Liver (tissue), 8 donors: ENCODE measurements at regions not wholly inside any gene's neighbourhood (a gene's known extent, or its start where the extent isn't known, plus 50 kb on each side); places are given as distances from the start of the nearest gene placed in this dataset.

Experiments used
- DNase-seq: peaks from one replicate; pipeline ENCODE4 v3.0.0-alpha.2; 2017; ENCODE audit warnings: low spot score
- H3K27ac ChIP-seq, 2 donors: one replicate each; pipeline ENCODE4 v1.7.0; 2013; ENCODE audit warnings: inconsistent platforms in 2 of 2, low read length in 2 of 2, control low read depth in 1 of 2, low read depth in 1 of 2, mild to moderate bottlenecking in 1 of 2
- H3K27me3 ChIP-seq, 4 donors: one replicate each; pipeline versions ENCODE4 v1.6.1 to v1.7.0; 2013; ENCODE audit warnings: low read length in 3 of 4, inconsistent platforms in 1 of 4, mild to moderate bottlenecking in 1 of 4, moderate library complexity in 1 of 4; ENCODE audit not compliant: control insufficient read depth in 4 of 4, insufficient read depth in 4 of 4
- H3K36me3 ChIP-seq, 4 donors: one replicate each; pipeline versions ENCODE4 v1.6.1 to v1.7.0; 2013; ENCODE audit warnings: low read length in 3 of 4, mild to moderate bottlenecking in 3 of 4, low read depth in 1 of 4, moderate library complexity in 1 of 4; ENCODE audit not compliant: control insufficient read depth in 4 of 4, insufficient read depth in 3 of 4
- H3K4me1 ChIP-seq, 4 donors: one replicate each; pipeline versions ENCODE4 v1.6.1 to v1.7.0; 2013; ENCODE audit warnings: low read length in 3 of 4, mild to moderate bottlenecking in 3 of 4, moderate library complexity in 1 of 4; ENCODE audit not compliant: control insufficient read depth in 4 of 4, insufficient read depth in 4 of 4
- H3K4me3 ChIP-seq, 3 donors: one replicate each; pipeline versions ENCODE4 v1.6.1 to v1.7.0; 2013; ENCODE audit warnings: low read length in 3 of 3, control low read depth in 1 of 3, low read depth in 1 of 3, mild to moderate bottlenecking in 1 of 3
- H3K9ac ChIP-seq, 2 donors: one replicate each; pipeline ENCODE4 v1.7.0; 2013; ENCODE audit warnings: low read length in 2 of 2, mild to moderate bottlenecking in 2 of 2, moderate library complexity in 2 of 2, control low read depth in 1 of 2, low read depth in 1 of 2
- H3K9me3 ChIP-seq, 4 donors: one replicate each; pipeline versions ENCODE4 v1.6.1 to v1.7.0; 2013; ENCODE audit warnings: low read length in 3 of 4; ENCODE audit not compliant: control insufficient read depth in 4 of 4
- EGR1 ChIP-seq, 2 donors: IDR thresholded peaks; 2 replicates each; pipeline ENCODE4 v1.6.1; 2016 to 2018; ENCODE audit warnings: antibody characterized with exemption in 2 of 2, low read depth in 2 of 2
- FOXA1 ChIP-seq: IDR thresholded peaks from 2 replicates; pipeline ENCODE4 v1.6.1; 2016; ENCODE audit warnings: antibody characterized with exemption
- FOXA2 ChIP-seq: IDR thresholded peaks from 2 replicates; pipeline ENCODE4 v1.6.1; 2016; ENCODE audit warnings: antibody characterized with exemption
- GABPA ChIP-seq, 2 donors: IDR thresholded peaks in 1 of 2; conservative IDR thresholded peaks in 1 of 2; 2 replicates each; pipeline ENCODE4 v1.6.1; 2016; ENCODE audit warnings: antibody characterized with exemption in 2 of 2, mild to moderate bottlenecking in 1 of 2, moderate library complexity in 1 of 2
- HNF4A ChIP-seq, 2 donors: conservative IDR thresholded peaks; 2 replicates each; pipeline ENCODE4 v1.6.1; 2016; ENCODE audit warnings: antibody characterized with exemption in 2 of 2, mild to moderate bottlenecking in 2 of 2
- HNF4G ChIP-seq: IDR thresholded peaks from 2 replicates; pipeline ENCODE4 v1.6.1; 2016; ENCODE audit warnings: antibody characterized with exemption
- NR2F2 ChIP-seq: IDR thresholded peaks from 2 replicates; pipeline ENCODE4 v1.6.1; 2016; ENCODE audit warnings: antibody characterized with exemption
- RAD21 ChIP-seq, 2 donors: IDR thresholded peaks; 2 replicates each; pipeline ENCODE4 v1.6.1; 2016; ENCODE audit warnings: antibody characterized with exemption in 2 of 2, mild to moderate bottlenecking in 2 of 2
- RXRA ChIP-seq, 2 donors: IDR thresholded peaks; 2 replicates each; pipeline ENCODE4 v1.6.1; 2017 to 2018; ENCODE audit warnings: antibody characterized with exemption in 2 of 2, mild to moderate bottlenecking in 1 of 2
- SP1 ChIP-seq: IDR thresholded peaks from 2 replicates; pipeline ENCODE4 v1.6.1; 2018; ENCODE audit warnings: antibody characterized with exemption, mild to moderate bottlenecking
- TAF1 ChIP-seq: conservative IDR thresholded peaks from 2 replicates; pipeline ENCODE4 v1.6.1; 2016; ENCODE audit warnings: antibody characterized with exemption, mild to moderate bottlenecking
- YY1 ChIP-seq: IDR thresholded peaks from 2 replicates; pipeline ENCODE4 v1.6.1; 2016; ENCODE audit warnings: antibody characterized with exemption, mild to moderate bottlenecking
- WGBS: extraction: QIAGEN DNeasy Blood & Tissue Kit; methylation state at CpG from one replicate; pipeline ENCODE4 v1.1.7; 2013; 5-methylcytosine and 5-hydroxymethylcytosine counted together
- TF ChIP-seq, protein P1 (sequence below): IDR thresholded peaks from 2 replicates; pipeline ENCODE4 v1.6.1; 2016; ENCODE audit warnings: antibody characterized with exemption, mild to moderate bottlenecking
- TF ChIP-seq, protein P2 (sequence below): IDR thresholded peaks from 2 replicates; pipeline ENCODE4 v1.6.1; 2016; ENCODE audit warnings: antibody characterized with exemption
- TF ChIP-seq, protein P3 (sequence below): IDR thresholded peaks from 2 replicates; pipeline ENCODE4 v1.6.1; 2016; ENCODE audit warnings: antibody characterized with exemption
- TF ChIP-seq, protein P4 (sequence below): IDR thresholded peaks from 2 replicates; pipeline ENCODE4 v1.6.1; 2016; ENCODE audit warnings: antibody characterized with exemption
- TF ChIP-seq, protein P5 (sequence below): fragments of 150-350 bp; IDR thresholded peaks from 2 replicates; pipeline ENCODE4 v1.5.1; 2017; ENCODE audit warnings: improper control_type of control experiment, low read depth, low read length; ENCODE audit not compliant: missing input control
- donor health status: healthy.
- donor health status: healthy.
- donor health status: healthy.
- donor health status: healthy.
- donor health status: healthy.

DNA sequence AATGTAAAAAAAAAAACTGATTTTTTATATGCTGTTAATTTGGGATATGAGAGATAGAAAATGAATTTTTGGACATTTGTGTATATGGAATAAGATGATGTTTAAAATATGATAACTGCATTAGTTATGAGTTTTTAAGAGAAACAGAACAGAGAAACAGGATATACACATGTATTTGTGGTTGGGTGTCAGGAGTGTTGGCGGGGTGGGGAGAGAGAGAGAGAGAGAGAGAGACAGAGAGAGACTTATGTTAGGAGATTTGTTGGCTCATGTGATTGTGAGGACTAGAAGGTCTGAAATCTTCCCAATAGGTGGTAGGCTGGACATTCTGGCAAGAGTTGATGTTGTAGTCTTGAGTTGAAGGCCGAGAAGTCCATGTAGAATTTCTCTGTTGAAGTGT, 1121.6 kb upstream of the GBE1 start:
- H3K27me3 ChIP-seq, result no peaks in the 10 kb centered on the region
- TF ChIP-seq RAD21 (IDR thresholded peaks at IDR 0.05), result no peak
- TF ChIP-seq, protein P1, sequence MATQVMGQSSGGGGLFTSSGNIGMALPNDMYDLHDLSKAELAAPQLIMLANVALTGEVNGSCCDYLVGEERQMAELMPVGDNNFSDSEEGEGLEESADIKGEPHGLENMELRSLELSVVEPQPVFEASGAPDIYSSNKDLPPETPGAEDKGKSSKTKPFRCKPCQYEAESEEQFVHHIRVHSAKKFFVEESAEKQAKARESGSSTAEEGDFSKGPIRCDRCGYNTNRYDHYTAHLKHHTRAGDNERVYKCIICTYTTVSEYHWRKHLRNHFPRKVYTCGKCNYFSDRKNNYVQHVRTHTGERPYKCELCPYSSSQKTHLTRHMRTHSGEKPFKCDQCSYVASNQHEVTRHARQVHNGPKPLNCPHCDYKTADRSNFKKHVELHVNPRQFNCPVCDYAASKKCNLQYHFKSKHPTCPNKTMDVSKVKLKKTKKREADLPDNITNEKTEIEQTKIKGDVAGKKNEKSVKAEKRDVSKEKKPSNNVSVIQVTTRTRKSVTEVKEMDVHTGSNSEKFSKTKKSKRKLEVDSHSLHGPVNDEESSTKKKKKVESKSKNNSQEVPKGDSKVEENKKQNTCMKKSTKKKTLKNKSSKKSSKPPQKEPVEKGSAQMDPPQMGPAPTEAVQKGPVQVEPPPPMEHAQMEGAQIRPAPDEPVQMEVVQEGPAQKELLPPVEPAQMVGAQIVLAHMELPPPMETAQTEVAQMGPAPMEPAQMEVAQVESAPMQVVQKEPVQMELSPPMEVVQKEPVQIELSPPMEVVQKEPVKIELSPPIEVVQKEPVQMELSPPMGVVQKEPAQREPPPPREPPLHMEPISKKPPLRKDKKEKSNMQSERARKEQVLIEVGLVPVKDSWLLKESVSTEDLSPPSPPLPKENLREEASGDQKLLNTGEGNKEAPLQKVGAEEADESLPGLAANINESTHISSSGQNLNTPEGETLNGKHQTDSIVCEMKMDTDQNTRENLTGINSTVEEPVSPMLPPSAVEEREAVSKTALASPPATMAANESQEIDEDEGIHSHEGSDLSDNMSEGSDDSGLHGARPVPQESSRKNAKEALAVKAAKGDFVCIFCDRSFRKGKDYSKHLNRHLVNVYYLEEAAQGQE, result no peak
- no peak for TF ChIP-seq GABPA (IDR thresholded peaks at IDR 0.05 in 1 of 2, conservative IDR thresholded peaks at IDR 0.05 in 1 of 2)
- no peak for TF ChIP-seq HNF4A (conservative IDR thresholded peaks at IDR 0.05)
- TF ChIP-seq, protein P2, sequence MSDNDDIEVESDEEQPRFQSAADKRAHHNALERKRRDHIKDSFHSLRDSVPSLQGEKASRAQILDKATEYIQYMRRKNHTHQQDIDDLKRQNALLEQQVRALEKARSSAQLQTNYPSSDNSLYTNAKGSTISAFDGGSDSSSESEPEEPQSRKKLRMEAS, result no peak
- TF ChIP-seq, protein P3, sequence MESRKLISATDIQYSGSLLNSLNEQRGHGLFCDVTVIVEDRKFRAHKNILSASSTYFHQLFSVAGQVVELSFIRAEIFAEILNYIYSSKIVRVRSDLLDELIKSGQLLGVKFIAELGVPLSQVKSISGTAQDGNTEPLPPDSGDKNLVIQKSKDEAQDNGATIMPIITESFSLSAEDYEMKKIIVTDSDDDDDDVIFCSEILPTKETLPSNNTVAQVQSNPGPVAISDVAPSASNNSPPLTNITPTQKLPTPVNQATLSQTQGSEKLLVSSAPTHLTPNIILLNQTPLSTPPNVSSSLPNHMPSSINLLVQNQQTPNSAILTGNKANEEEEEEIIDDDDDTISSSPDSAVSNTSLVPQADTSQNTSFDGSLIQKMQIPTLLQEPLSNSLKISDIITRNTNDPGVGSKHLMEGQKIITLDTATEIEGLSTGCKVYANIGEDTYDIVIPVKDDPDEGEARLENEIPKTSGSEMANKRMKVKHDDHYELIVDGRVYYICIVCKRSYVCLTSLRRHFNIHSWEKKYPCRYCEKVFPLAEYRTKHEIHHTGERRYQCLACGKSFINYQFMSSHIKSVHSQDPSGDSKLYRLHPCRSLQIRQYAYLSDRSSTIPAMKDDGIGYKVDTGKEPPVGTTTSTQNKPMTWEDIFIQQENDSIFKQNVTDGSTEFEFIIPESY, result no peak
- TF ChIP-seq RXRA (IDR thresholded peaks at IDR 0.05), result no peak
- no peak for TF ChIP-seq YY1
- TF ChIP-seq, protein P4, sequence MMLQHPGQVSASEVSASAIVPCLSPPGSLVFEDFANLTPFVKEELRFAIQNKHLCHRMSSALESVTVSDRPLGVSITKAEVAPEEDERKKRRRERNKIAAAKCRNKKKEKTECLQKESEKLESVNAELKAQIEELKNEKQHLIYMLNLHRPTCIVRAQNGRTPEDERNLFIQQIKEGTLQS, result no peak
- no peak for TF ChIP-seq SP1
- TF ChIP-seq HNF4G, result no peak
- no peak for TF ChIP-seq TAF1
- TF ChIP-seq, protein P5, sequence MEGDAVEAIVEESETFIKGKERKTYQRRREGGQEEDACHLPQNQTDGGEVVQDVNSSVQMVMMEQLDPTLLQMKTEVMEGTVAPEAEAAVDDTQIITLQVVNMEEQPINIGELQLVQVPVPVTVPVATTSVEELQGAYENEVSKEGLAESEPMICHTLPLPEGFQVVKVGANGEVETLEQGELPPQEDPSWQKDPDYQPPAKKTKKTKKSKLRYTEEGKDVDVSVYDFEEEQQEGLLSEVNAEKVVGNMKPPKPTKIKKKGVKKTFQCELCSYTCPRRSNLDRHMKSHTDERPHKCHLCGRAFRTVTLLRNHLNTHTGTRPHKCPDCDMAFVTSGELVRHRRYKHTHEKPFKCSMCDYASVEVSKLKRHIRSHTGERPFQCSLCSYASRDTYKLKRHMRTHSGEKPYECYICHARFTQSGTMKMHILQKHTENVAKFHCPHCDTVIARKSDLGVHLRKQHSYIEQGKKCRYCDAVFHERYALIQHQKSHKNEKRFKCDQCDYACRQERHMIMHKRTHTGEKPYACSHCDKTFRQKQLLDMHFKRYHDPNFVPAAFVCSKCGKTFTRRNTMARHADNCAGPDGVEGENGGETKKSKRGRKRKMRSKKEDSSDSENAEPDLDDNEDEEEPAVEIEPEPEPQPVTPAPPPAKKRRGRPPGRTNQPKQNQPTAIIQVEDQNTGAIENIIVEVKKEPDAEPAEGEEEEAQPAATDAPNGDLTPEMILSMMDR, result no peak
- no peak overlapping the region for H3K4me3 ChIP-seq
- H3K27ac ChIP-seq, result no peak overlapping the region
- no peaks in the 10 kb centered on the region for H3K4me1 ChIP-seq
- WGBS, result 82% methylated on average over 2 of the region's 2 CpGs
- H3K9me3 ChIP-seq, result no peaks in the 10 kb centered on the region
- no peaks in the 10 kb centered on the region for H3K36me3 ChIP-seq
- H3K9ac ChIP-seq, result no peak overlapping the region
- DNase-seq, result no peak

DNA sequence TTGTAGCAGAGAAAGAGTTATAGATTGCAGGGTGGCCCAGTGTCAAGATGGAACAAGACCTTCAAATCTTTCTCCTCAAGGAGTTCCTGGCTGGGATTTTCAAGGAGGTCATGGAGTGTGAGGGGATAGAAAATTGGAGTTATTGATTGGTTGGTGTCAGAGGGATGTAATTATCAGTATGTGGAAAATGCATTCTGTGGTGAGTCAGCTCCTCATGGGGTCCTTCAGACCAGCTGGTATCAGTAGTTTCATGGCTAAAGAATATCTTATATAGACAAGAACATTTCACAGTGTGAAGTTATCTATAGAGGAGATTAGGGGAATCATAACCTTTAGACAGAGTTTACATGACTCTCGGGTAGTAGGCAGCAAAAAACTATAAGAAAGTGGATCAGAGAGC, 1114.0 kb upstream of the GBE1 start:
- H3K9me3 ChIP-seq, result no peaks in the 10 kb centered on the region
- no peak overlapping the region for H3K9ac ChIP-seq
- 47% methylated on average over 1 of the region's 1 CpG for WGBS
- no peak overlapping the region for H3K27ac ChIP-seq
- DNase-seq, result no peak
- H3K4me1 ChIP-seq, result no peaks in the 10 kb centered on the region
- H3K4me3 ChIP-seq, result no peak overlapping the region
- no peaks in the 10 kb centered on the region for H3K36me3 ChIP-seq
- no peaks in the 10 kb centered on the region for H3K27me3 ChIP-seq
- no peak for TF ChIP-seq HNF4G
- TF ChIP-seq EGR1 (IDR thresholded peaks at IDR 0.05; ENCODE audit: low read depth in 2 of 2), result no peak
- TF ChIP-seq, protein P1, result no peak
- TF ChIP-seq GABPA (IDR thresholded peaks at IDR 0.05 in 1 of 2, conservative IDR thresholded peaks at IDR 0.05 in 1 of 2), result no peak
- TF ChIP-seq, protein P5, result no peak
- no peak for TF ChIP-seq FOXA2
- TF ChIP-seq, protein P4, result no peak
- TF ChIP-seq FOXA1, result no peak
- no peak for TF ChIP-seq RAD21 (IDR thresholded peaks at IDR 0.05)
- no peak for TF ChIP-seq HNF4A (conservative IDR thresholded peaks at IDR 0.05)
- TF ChIP-seq NR2F2, result no peak
- no peak for TF ChIP-seq TAF1
- TF ChIP-seq, protein P2, result no peak
